BE2C (cell line): ENCODE measurements at regions not wholly inside any gene's neighbourhood (a gene's known extent, or its start where the extent isn't known, plus 50 kb on each side); places are given as distances from the start of the nearest gene placed in this dataset.
"Not testable (repeated sequence)": the region's sequence is repeated elsewhere in the genome, so short reads cannot be mapped to it uniquely, and the experiment has no call there.

Source experiments
- DNase-seq: peaks from one replicate; pipeline ENCODE4 v3.0.0-alpha.2; 2020
- H3K27me3 ChIP-seq: fragments of 250-450 bp; sonication (Bioruptor Pico); 2 replicates; pipeline ENCODE4 v1.5.1; 2020; ENCODE audit warnings: mild to moderate bottlenecking
- H3K36me3 ChIP-seq: fragments of 250-450 bp; sonication (Bioruptor Pico); 2 replicates; pipeline ENCODE4 v1.5.1; 2020; ENCODE audit warnings: mild to moderate bottlenecking
- H3K4me1 ChIP-seq: fragments of 250-450 bp; sonication (Bioruptor Pico); 2 replicates; pipeline ENCODE4 v1.5.1; 2020
- H3K4me3 ChIP-seq: 2 replicates; pipeline ENCODE4 v1.5.1; 2011; ENCODE audit warnings: low read depth, low read length
- H3K9me3 ChIP-seq: fragments of 250-450 bp; sonication (Bioruptor Pico); 2 replicates; pipeline ENCODE4 v1.5.1; 2020
- TF ChIP-seq, protein P1 (sequence below): IDR thresholded peaks from 2 replicates; pipeline ENCODE4 v1.5.1; 2012; ENCODE audit warnings: mild to moderate bottlenecking, low read depth, low read length

- no peaks in the 10 kb centered on the region for H3K36me3 ChIP-seq
- no peak for DNase-seq
- H3K27me3 ChIP-seq: peaks cover 20% of the 10 kb centered on the region
- H3K9me3 ChIP-seq: no peaks in the 10 kb centered on the region
- no peak overlapping the region for H3K4me3 ChIP-seq
- TF ChIP-seq, protein P1, sequence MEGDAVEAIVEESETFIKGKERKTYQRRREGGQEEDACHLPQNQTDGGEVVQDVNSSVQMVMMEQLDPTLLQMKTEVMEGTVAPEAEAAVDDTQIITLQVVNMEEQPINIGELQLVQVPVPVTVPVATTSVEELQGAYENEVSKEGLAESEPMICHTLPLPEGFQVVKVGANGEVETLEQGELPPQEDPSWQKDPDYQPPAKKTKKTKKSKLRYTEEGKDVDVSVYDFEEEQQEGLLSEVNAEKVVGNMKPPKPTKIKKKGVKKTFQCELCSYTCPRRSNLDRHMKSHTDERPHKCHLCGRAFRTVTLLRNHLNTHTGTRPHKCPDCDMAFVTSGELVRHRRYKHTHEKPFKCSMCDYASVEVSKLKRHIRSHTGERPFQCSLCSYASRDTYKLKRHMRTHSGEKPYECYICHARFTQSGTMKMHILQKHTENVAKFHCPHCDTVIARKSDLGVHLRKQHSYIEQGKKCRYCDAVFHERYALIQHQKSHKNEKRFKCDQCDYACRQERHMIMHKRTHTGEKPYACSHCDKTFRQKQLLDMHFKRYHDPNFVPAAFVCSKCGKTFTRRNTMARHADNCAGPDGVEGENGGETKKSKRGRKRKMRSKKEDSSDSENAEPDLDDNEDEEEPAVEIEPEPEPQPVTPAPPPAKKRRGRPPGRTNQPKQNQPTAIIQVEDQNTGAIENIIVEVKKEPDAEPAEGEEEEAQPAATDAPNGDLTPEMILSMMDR: no peak
- H3K4me1 ChIP-seq: no peaks in the 10 kb centered on the region
These were observed 64.1 kb upstream of the CUX1 start for GRCh38 chr7:101753316-101753715.

- peak overlapping the region; percentile 56 for H3K4me3 ChIP-seq
- H3K27me3 ChIP-seq: peaks cover 19% of the 10 kb centered on the region
- no peaks in the 10 kb centered on the region for H3K4me1 ChIP-seq
- DNase-seq: no peak
- H3K36me3 ChIP-seq: no peaks in the 10 kb centered on the region
- TF ChIP-seq, protein P1: no peak
- H3K9me3 ChIP-seq: no peaks in the 10 kb centered on the region
These were observed 62.8 kb upstream of the CUX1 start for GRCh38 chr7:101754424-101755159.

DNA sequence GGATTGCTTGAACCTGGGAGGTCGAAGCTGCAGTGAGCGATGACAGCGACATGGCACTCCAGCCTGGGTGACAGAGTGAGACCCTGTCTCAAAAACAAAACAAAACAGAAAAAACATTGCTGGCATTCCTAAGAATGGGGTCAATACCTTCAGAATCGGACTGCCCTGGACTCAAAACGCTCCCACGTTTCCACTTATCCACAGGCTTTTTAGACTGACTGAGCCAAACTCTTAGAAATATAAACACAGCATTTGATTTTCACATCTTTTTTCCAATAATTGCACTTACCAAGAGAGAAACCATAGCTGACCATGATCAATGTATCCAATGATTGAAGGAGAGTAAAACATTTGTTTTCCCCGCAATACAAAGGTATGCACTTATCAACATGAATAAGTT lies 59.5 kb upstream of the CUX1 start:
- Histone ChIP-seq H3K27me3 (peaks cover 19% of the 10 kb centered on the region), H3K9me3 (no peaks in the 10 kb centered on the region), H3K4me3 (no peak overlapping the region), H3K36me3 (no peaks in the 10 kb centered on the region), H3K4me1 (no peaks in the 10 kb centered on the region)
- no peak for DNase-seq
- TF ChIP-seq, protein P1: no peak

DNA sequence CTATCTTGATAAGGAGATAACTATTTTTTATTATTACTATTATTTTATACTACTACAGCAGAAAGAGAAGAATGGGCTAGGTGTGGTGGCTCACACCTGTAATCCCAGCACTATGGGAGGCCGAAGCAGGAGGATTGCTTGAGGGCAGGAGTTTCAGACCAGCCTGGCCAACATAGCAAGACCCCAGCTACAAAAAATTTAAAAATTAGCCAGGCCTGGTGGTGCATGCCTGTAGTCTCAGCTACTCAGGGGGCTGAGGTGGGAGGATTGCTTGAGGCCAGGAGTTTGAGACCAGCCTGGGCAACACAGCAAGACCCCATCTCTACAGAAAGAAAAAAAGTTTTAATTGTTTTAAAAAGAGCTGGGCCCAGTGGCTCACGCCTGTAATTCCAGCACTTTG lies 58.9 kb upstream of the CUX1 start:
- not testable (repeated sequence) for H3K9me3 ChIP-seq, DNase-seq, H3K4me1 ChIP-seq, H3K36me3 ChIP-seq, H3K4me3 ChIP-seq
- H3K27me3 ChIP-seq: peaks cover 19% of the 10 kb centered on the region

- Histone ChIP-seq H3K9me3 (no peaks in the 10 kb centered on the region), H3K4me1 (no peaks in the 10 kb centered on the region), H3K4me3 (no peak overlapping the region), H3K36me3 (no peaks in the 10 kb centered on the region), H3K27me3 (no peaks in the 10 kb centered on the region)
- TF ChIP-seq, protein P1: no peak
- DNase-seq: peak; percentile 26
These were observed 53.2 kb upstream of the CUX1 start for GRCh38 chr7:101764221-101764620.

DNA sequence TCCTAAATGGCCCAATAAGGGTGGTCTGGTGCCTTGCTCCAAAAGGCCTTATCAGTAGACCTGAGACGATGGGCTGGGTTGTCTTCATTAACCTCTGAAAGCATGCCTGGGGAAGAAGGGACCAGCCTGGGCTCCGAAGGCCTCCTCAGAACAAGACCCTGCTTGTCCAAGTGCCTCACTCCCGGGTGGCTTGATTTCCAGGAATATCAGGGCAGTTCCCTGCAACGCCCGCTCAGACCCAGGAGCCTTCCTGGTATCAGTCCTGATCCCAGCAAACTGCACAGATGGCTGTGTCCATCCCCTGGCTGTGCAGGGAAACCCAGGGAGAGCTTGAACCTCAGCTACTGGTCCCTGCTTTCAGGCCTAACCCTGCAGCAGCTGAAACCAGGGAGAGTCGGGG lies 49.9 kb upstream of the CUX1 start:
- no peak overlapping the region for H3K4me3 ChIP-seq
- no peaks in the 10 kb centered on the region for H3K4me1 ChIP-seq
- no peaks in the 10 kb centered on the region for H3K9me3 ChIP-seq
- H3K27me3 ChIP-seq: no peaks in the 10 kb centered on the region
- no peaks in the 10 kb centered on the region for H3K36me3 ChIP-seq
- DNase-seq: no peak
- TF ChIP-seq, protein P1: no peak
